HepG2 (cell line): ENCODE measurements at regions not wholly inside any gene's neighbourhood (a gene's known extent, or its start where the extent isn't known, plus 50 kb on each side); places are given as distances from the start of the nearest gene placed in this dataset.

Experiments used
- CENPX ChIP-seq: sonication (generic); formaldehyde crosslinking; IDR thresholded peaks from 2 replicates; pipeline ENCODE4 v1.9.0; 2021; ENCODE audit warnings: mild to moderate bottlenecking, missing genetic modification reagents, moderate library complexity
- STAT5B ChIP-seq: sonication (generic); formaldehyde crosslinking; IDR thresholded peaks from 2 replicates; pipeline ENCODE4 v1.4.0; 2020; ENCODE audit warnings: missing genetic modification reagents
- ZKSCAN1 ChIP-seq: fragments of 150-350 bp; IDR thresholded peaks from 2 replicates; pipeline ENCODE4 v1.6.1; 2014; ENCODE audit warnings: low read length
- ZNF644 ChIP-seq: IDR thresholded peaks from 2 replicates; pipeline ENCODE4 v1.6.1; 2016; ENCODE audit warnings: low read depth
- ZNF670 ChIP-seq: sonication (generic); formaldehyde crosslinking; IDR thresholded peaks from 2 replicates; pipeline ENCODE4 v1.8.0; 2022; ENCODE audit warnings: mild to moderate bottlenecking, missing genetic modification reagents, borderline replicate concordance
- TF ChIP-seq, protein P1 (sequence below): sonication (generic); formaldehyde crosslinking; IDR thresholded peaks from 2 replicates; pipeline ENCODE4 v1.4.0; 2020; ENCODE audit warnings: missing genetic modification reagents, borderline replicate concordance
- TF ChIP-seq, protein P2 (sequence below): sonication (generic); formaldehyde crosslinking; IDR thresholded peaks from 2 replicates; pipeline ENCODE4 v1.4.0; 2020; ENCODE audit warnings: missing genetic modification reagents, borderline replicate concordance
- TF ChIP-seq, protein P3 (sequence below): sonication (generic); formaldehyde crosslinking; IDR thresholded peaks from 2 replicates; pipeline ENCODE4 v1.4.0; 2020; ENCODE audit warnings: missing genetic modification reagents
- TF ChIP-seq, protein P4 (sequence below): sonication (generic); formaldehyde crosslinking; IDR thresholded peaks from 2 replicates; pipeline ENCODE4 v1.4.0; 2020; ENCODE audit warnings: mild to moderate bottlenecking, missing genetic modification reagents
- TF ChIP-seq, protein P5 (sequence below): sonication (generic); formaldehyde crosslinking; IDR thresholded peaks from 2 replicates; pipeline ENCODE4 v1.9.0; 2021; ENCODE audit warnings: missing genetic modification reagents, borderline replicate concordance

DNA sequence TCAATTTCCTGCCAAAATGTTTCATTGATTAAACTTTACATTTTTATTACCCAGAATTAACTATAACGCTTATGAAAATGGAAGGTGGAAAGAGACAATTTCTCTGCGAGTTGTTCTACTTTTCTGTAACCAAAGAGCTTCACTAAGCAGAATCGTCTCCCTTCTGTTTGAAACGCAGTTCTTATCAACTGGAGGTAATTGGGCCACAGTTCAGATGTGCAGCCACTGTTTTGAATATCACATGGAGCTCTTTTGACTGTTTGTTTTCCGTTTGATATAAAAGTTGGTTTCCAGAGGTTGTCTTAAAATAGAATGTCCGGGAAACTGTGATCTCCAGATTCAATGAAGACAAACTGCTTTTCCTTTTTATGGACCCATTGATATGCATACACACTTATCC is 183.3 kb upstream of the SEL1L start (continued):
- TF ChIP-seq, protein P1, sequence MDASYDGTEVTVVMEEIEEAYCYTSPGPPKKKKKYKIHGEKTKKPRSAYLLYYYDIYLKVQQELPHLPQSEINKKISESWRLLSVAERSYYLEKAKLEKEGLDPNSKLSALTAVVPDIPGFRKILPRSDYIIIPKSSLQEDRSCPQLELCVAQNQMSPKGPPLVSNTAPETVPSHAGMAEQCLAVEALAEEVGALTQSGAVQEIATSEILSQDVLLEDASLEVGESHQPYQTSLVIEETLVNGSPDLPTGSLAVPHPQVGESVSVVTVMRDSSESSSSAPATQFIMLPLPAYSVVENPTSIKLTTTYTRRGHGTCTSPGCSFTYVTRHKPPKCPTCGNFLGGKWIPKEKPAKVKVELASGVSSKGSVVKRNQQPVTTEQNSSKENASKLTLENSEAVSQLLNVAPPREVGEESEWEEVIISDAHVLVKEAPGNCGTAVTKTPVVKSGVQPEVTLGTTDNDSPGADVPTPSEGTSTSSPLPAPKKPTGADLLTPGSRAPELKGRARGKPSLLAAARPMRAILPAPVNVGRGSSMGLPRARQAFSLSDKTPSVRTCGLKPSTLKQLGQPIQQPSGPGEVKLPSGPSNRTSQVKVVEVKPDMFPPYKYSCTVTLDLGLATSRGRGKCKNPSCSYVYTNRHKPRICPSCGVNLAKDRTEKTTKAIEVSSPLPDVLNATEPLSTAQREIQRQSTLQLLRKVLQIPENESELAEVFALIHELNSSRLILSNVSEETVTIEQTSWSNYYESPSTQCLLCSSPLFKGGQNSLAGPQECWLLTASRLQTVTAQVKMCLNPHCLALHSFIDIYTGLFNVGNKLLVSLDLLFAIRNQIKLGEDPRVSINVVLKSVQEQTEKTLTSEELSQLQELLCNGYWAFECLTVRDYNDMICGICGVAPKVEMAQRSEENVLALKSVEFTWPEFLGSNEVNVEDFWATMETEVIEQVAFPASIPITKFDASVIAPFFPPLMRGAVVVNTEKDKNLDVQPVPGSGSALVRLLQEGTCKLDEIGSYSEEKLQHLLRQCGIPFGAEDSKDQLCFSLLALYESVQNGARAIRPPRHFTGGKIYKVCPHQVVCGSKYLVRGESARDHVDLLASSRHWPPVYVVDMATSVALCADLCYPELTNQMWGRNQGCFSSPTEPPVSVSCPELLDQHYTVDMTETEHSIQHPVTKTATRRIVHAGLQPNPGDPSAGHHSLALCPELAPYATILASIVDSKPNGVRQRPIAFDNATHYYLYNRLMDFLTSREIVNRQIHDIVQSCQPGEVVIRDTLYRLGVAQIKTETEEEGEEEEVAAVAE (CRISPR knock-in tag) = no peak
- no peak for TF ChIP-seq CENPX (CRISPR knock-in tag)
- no peak for TF ChIP-seq STAT5B (CRISPR knock-in tag)
- TF ChIP-seq, protein P2, sequence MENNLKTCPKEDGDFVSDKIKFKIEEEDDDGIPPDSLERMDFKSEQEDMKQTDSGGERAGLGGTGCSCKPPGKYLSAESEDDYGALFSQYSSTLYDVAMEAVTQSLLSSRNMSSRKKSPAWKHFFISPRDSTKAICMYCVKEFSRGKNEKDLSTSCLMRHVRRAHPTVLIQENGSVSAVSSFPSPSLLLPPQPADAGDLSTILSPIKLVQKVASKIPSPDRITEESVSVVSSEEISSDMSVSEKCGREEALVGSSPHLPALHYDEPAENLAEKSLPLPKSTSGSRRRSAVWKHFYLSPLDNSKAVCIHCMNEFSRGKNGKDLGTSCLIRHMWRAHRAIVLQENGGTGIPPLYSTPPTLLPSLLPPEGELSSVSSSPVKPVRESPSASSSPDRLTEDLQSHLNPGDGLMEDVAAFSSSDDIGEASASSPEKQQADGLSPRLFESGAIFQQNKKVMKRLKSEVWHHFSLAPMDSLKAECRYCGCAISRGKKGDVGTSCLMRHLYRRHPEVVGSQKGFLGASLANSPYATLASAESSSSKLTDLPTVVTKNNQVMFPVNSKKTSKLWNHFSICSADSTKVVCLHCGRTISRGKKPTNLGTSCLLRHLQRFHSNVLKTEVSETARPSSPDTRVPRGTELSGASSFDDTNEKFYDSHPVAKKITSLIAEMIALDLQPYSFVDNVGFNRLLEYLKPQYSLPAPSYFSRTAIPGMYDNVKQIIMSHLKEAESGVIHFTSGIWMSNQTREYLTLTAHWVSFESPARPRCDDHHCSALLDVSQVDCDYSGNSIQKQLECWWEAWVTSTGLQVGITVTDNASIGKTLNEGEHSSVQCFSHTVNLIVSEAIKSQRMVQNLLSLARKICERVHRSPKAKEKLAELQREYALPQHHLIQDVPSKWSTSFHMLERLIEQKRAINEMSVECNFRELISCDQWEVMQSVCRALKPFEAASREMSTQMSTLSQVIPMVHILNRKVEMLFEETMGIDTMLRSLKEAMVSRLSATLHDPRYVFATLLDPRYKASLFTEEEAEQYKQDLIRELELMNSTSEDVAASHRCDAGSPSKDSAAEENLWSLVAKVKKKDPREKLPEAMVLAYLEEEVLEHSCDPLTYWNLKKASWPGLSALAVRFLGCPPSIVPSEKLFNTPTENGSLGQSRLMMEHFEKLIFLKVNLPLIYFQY (CRISPR knock-in tag) = no peak
- TF ChIP-seq ZNF670 (CRISPR knock-in tag) = no peak
- TF ChIP-seq, protein P3, sequence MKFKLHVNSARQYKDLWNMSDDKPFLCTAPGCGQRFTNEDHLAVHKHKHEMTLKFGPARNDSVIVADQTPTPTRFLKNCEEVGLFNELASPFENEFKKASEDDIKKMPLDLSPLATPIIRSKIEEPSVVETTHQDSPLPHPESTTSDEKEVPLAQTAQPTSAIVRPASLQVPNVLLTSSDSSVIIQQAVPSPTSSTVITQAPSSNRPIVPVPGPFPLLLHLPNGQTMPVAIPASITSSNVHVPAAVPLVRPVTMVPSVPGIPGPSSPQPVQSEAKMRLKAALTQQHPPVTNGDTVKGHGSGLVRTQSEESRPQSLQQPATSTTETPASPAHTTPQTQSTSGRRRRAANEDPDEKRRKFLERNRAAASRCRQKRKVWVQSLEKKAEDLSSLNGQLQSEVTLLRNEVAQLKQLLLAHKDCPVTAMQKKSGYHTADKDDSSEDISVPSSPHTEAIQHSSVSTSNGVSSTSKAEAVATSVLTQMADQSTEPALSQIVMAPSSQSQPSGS = no peak
- no peak for TF ChIP-seq ZKSCAN1
- TF ChIP-seq, protein P4, sequence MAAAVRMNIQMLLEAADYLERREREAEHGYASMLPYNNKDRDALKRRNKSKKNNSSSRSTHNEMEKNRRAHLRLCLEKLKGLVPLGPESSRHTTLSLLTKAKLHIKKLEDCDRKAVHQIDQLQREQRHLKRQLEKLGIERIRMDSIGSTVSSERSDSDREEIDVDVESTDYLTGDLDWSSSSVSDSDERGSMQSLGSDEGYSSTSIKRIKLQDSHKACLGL (CRISPR knock-in tag) = no peak
- TF ChIP-seq ZNF644 (CRISPR knock-in tag) = no peak
- TF ChIP-seq, protein P5, sequence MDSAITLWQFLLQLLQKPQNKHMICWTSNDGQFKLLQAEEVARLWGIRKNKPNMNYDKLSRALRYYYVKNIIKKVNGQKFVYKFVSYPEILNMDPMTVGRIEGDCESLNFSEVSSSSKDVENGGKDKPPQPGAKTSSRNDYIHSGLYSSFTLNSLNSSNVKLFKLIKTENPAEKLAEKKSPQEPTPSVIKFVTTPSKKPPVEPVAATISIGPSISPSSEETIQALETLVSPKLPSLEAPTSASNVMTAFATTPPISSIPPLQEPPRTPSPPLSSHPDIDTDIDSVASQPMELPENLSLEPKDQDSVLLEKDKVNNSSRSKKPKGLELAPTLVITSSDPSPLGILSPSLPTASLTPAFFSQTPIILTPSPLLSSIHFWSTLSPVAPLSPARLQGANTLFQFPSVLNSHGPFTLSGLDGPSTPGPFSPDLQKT (CRISPR knock-in tag) = no peak
